HCT116 (cell line): ENCODE measurements at regions not wholly inside any gene's neighbourhood (a gene's known extent, or its start where the extent isn't known, plus 50 kb on each side); places are given as distances from the start of the nearest gene placed in this dataset.

ENCODE experiments used
- CEBPB ChIP-seq: IDR thresholded peaks from 2 replicates; pipeline ENCODE4 v1.6.1; 2012; ENCODE audit warnings: low read depth
- CTCF ChIP-seq, 3 experiments: fragments of 200-600 bp in 1 of 3; sonication (generic) in 1 of 3; IDR thresholded peaks in 2 of 3; conservative IDR thresholded peaks in 1 of 3; 2 replicates each; pipeline ENCODE4 v1.5.1; 2012 to 2017; ENCODE audit warnings: low read depth in 2 of 3, low read length in 2 of 3, antibody characterized with exemption in 1 of 3, borderline replicate concordance in 1 of 3, control low read depth in 1 of 3, mild to moderate bottlenecking in 1 of 3, mixed read lengths in 1 of 3, mixed run types in 1 of 3, moderate library complexity in 1 of 3; ENCODE audit not compliant: insufficient read depth in 1 of 3
- EGR1 ChIP-seq: IDR thresholded peaks from 2 replicates; pipeline ENCODE4 v1.6.1; 2012; ENCODE audit warnings: low read depth
- EZH2phosphoT487 ChIP-seq: fragments of 200-600 bp; IDR thresholded peaks from 2 replicates; pipeline ENCODE4 v1.6.1; 2018; ENCODE audit warnings: antibody characterized with exemption, borderline replicate concordance
- MAX ChIP-seq: IDR thresholded peaks from 2 replicates; pipeline ENCODE4 v1.6.1; 2012
- POLR2A ChIP-seq: IDR thresholded peaks from 2 replicates; pipeline ENCODE4 v1.7.0; 2011; ENCODE audit warnings: borderline replicate concordance; ENCODE audit not compliant: insufficient read depth, insufficient read length; ENCODE audit errors: extremely low read depth
- POLR2AphosphoS5 ChIP-seq: IDR thresholded peaks from 2 replicates; pipeline ENCODE4 v1.6.1; 2011; ENCODE audit warnings: mild to moderate bottlenecking, low read depth, low read length, moderate library complexity
- RAD21 ChIP-seq: IDR thresholded peaks from 2 replicates; pipeline ENCODE4 v1.6.1; 2012; ENCODE audit warnings: low read depth, mild to moderate bottlenecking
- REST ChIP-seq: IDR thresholded peaks from 2 replicates; pipeline ENCODE4 v1.6.1; 2012; ENCODE audit warnings: low read depth
- SRF ChIP-seq: IDR thresholded peaks from 2 replicates; pipeline ENCODE4 v1.6.1; 2012; ENCODE audit warnings: low read depth
- YY1 ChIP-seq: IDR thresholded peaks from 2 replicates; pipeline ENCODE4 v1.6.1; 2011; ENCODE audit warnings: low read length, low read depth, moderate library complexity, mild to moderate bottlenecking; ENCODE audit not compliant: insufficient replicate concordance; ENCODE audit errors: extremely low read depth
- ZBTB33 ChIP-seq: IDR thresholded peaks from 2 replicates; pipeline ENCODE4 v1.6.1; 2011; ENCODE audit warnings: mild to moderate bottlenecking, low read length, moderate library complexity; ENCODE audit not compliant: insufficient replicate concordance; ENCODE audit errors: extremely low read depth
- ZFX ChIP-seq: fragments of 450-650 bp; IDR thresholded peaks from 2 replicates; pipeline ENCODE4 v1.6.1; 2017
- ZNF274 ChIP-seq: fragments of 200-500 bp; sonication (Bioruptor generic); IDR thresholded peaks from 2 replicates; pipeline ENCODE4 v1.6.1; 2014; ENCODE audit warnings: mild to moderate bottlenecking, low read depth, low read length, inconsistent platforms

- TF ChIP-seq YY1 (no peak), EZH2phosphoT487 (no peak), POLR2A (no peak), CTCF (IDR thresholded peaks at IDR 0.05 in 2 of 3, conservative IDR thresholded peaks at IDR 0.05 in 1 of 3; ENCODE audit: borderline replicate concordance in 1 of 3, insufficient read depth in 1 of 3, low read depth in 2 of 3, low read length in 2 of 3) (no peak), CEBPB (no peak), MAX (no peak), ZFX (no peak), EGR1 (no peak), POLR2AphosphoS5 (no peak), REST (no peak), ZNF274 (no peak), SRF (no peak), RAD21 (no peak), ZBTB33 (no peak)
Measured at GRCh38 chr14:24695265-24696241, 61.6 kb upstream of the GZMB start.
